ENCODE measurements at regions not wholly inside any gene's neighbourhood (a gene's known extent, or its start where the extent isn't known, plus 50 kb on each side); places are given as distances from the start of the nearest gene placed in this dataset.
"Not testable (repeated sequence)": the region's sequence is repeated elsewhere in the genome, so short reads cannot be mapped to it uniquely, and the experiment has no call there.

GRCh38 chr4:31007858-31008257 is 287.7 kb downstream of the PCDH7 start:
- FAIRE-seq (no peak), DNase-seq (ENCODE audit: low spot score) (no peak)

- FAIRE-seq (no peak), DNase-seq (ENCODE audit: low spot score) (no peak)
Measured at GRCh38 chr4:31009926-31010325, 289.8 kb downstream of the PCDH7 start.

GRCh38 chr4:31015123-31015522 is 295.0 kb downstream of the PCDH7 start:
- no peak for DNase-seq (ENCODE audit: low spot score)
- FAIRE-seq: peak; percentile 42

GRCh38 chr4:31016322-31017061 is 296.3 kb downstream of the PCDH7 start:
- DNase-seq (ENCODE audit: low spot score) (no peak), FAIRE-seq (peak; percentile 98)

GRCh38 chr4:31020363-31020762 is 300.2 kb downstream of the PCDH7 start:
- FAIRE-seq: no peak

GRCh38 chr4:31021008-31021407 is 300.8 kb downstream of the PCDH7 start:
- FAIRE-seq: no peak
- no peak for DNase-seq (ENCODE audit: low spot score)

More at GRCh38 chr4:31020363-31020762, 300.2 kb downstream of the PCDH7 start:
- no peak for DNase-seq (ENCODE audit: low spot score)

- no peak for DNase-seq (ENCODE audit: low spot score)
- FAIRE-seq: no peak
Measured at GRCh38 chr4:31022702-31023101, 302.5 kb downstream of the PCDH7 start.

GRCh38 chr4:31023109-31023508 is 302.9 kb downstream of the PCDH7 start:
- no peak for FAIRE-seq
- no peak for DNase-seq (ENCODE audit: low spot score)

- DNase-seq (ENCODE audit: low spot score) (no peak), FAIRE-seq (no peak)
Measured at GRCh38 chr4:31023742-31024141, 303.6 kb downstream of the PCDH7 start.

- DNase-seq (ENCODE audit: low spot score); FAIRE-seq: not testable (repeated sequence)
Measured at GRCh38 chr4:31024781-31025180, 304.6 kb downstream of the PCDH7 start.

- DNase-seq (ENCODE audit: low spot score) (no peak), FAIRE-seq (peak; percentile 35)
Measured at GRCh38 chr4:31026256-31026655, 306.1 kb downstream of the PCDH7 start.

- DNase-seq (ENCODE audit: low spot score) (no peak), FAIRE-seq (no peak)
Measured at GRCh38 chr4:31034550-31034949, 314.4 kb downstream of the PCDH7 start.

GRCh38 chr4:31035761-31036160 is 315.6 kb downstream of the PCDH7 start:
- no peak for FAIRE-seq
- DNase-seq (ENCODE audit: low spot score): no peak

GRCh38 chr4:31037703-31038102 is 317.5 kb downstream of the PCDH7 start:
- DNase-seq (ENCODE audit: low spot score): no peak

GRCh38 chr4:31039382-31039781 is 319.2 kb downstream of the PCDH7 start:
- DNase-seq (ENCODE audit: low spot score) (no peak), FAIRE-seq (no peak)

More at GRCh38 chr4:31037703-31038102, 317.5 kb downstream of the PCDH7 start:
- no peak for FAIRE-seq

- no peak for FAIRE-seq
- DNase-seq (ENCODE audit: low spot score): no peak
Measured at GRCh38 chr4:31040106-31040505, 319.9 kb downstream of the PCDH7 start.

GRCh38 chr4:31041385-31041784 is 321.2 kb downstream of the PCDH7 start:
- FAIRE-seq: no peak
- DNase-seq (ENCODE audit: low spot score): no peak

GRCh38 chr4:31041853-31042252 is 321.7 kb downstream of the PCDH7 start:
- DNase-seq (ENCODE audit: low spot score): no peak
- no peak for FAIRE-seq

- DNase-seq (ENCODE audit: low spot score): no peak
- no peak for FAIRE-seq
Measured at GRCh38 chr4:31043382-31044062, 323.4 kb downstream of the PCDH7 start.

GRCh38 chr4:31045151-31045550 is 325.0 kb downstream of the PCDH7 start:
- FAIRE-seq (peak; percentile 9), DNase-seq (ENCODE audit: low spot score) (no peak)

GRCh38 chr4:31045724-31046318 is 325.7 kb downstream of the PCDH7 start:
- DNase-seq (ENCODE audit: low spot score): peak; percentile 21

GRCh38 chr4:31051151-31051550 is 331.0 kb downstream of the PCDH7 start:
- peak; percentile 23 for FAIRE-seq
- DNase-seq (ENCODE audit: low spot score): no peak

More at GRCh38 chr4:31045724-31046318, 325.7 kb downstream of the PCDH7 start:
- no peak for FAIRE-seq

Data from urothelium cell line (cell line).